ENCODE measurements at regions not wholly inside any gene's neighbourhood (a gene's known extent, or its start where the extent isn't known, plus 50 kb on each side); places are given as distances from the start of the nearest gene placed in this dataset.

GRCh38 chr3:74402821-74403220 is 211.6 kb downstream of the CNTN3 start:
- Histone ChIP-seq H3K27ac (no peak overlapping the region), H3K9me3 (peaks cover 0 to under 1% of the 10 kb centered on the region in 2 donors), H3K4me3 (no peak overlapping the region), H3K36me3 (no peaks in the 10 kb centered on the region), H3K27me3 (no peaks in the 10 kb centered on the region), H3K4me1 (no peaks in the 10 kb centered on the region)
- TF ChIP-seq, protein P1, sequence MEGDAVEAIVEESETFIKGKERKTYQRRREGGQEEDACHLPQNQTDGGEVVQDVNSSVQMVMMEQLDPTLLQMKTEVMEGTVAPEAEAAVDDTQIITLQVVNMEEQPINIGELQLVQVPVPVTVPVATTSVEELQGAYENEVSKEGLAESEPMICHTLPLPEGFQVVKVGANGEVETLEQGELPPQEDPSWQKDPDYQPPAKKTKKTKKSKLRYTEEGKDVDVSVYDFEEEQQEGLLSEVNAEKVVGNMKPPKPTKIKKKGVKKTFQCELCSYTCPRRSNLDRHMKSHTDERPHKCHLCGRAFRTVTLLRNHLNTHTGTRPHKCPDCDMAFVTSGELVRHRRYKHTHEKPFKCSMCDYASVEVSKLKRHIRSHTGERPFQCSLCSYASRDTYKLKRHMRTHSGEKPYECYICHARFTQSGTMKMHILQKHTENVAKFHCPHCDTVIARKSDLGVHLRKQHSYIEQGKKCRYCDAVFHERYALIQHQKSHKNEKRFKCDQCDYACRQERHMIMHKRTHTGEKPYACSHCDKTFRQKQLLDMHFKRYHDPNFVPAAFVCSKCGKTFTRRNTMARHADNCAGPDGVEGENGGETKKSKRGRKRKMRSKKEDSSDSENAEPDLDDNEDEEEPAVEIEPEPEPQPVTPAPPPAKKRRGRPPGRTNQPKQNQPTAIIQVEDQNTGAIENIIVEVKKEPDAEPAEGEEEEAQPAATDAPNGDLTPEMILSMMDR (IDR thresholded peaks at IDR 0.05): no peak
- no peak for DNase-seq (ENCODE audit: low spot score)

GRCh38 chr3:74393426-74393825 is 221.0 kb downstream of the CNTN3 start:
- Histone ChIP-seq H3K4me3 (no peak overlapping the region), H3K4me1 (no peaks in the 10 kb centered on the region), H3K9me3 (peaks cover 0 to 9% of the 10 kb centered on the region in 2 donors), H3K27ac (no peak overlapping the region), H3K36me3 (no peaks in the 10 kb centered on the region), H3K27me3 (no peaks in the 10 kb centered on the region)
- DNase-seq (ENCODE audit: low spot score): no peak
- TF ChIP-seq, protein P1 (IDR thresholded peaks at IDR 0.05): no peak

- H3K4me1 ChIP-seq: no peaks in the 10 kb centered on the region
- no peaks in the 10 kb centered on the region for H3K9me3 ChIP-seq
- no peak for DNase-seq (ENCODE audit: low spot score)
- H3K36me3 ChIP-seq: no peaks in the 10 kb centered on the region
- no peak overlapping the region for H3K27ac ChIP-seq
- no peaks in the 10 kb centered on the region for H3K27me3 ChIP-seq
- H3K4me3 ChIP-seq: no peak overlapping the region
- TF ChIP-seq, protein P1 (IDR thresholded peaks at IDR 0.05): no peak
Measured at GRCh38 chr3:74390121-74390877, 224.2 kb downstream of the CNTN3 start.

- Histone ChIP-seq H3K4me1 (no peaks in the 10 kb centered on the region), H3K9me3 (no peaks in the 10 kb centered on the region), H3K27ac (no peak overlapping the region), H3K27me3 (no peaks in the 10 kb centered on the region), H3K4me3 (no peak overlapping the region), H3K36me3 (no peaks in the 10 kb centered on the region)
- TF ChIP-seq, protein P1 (IDR thresholded peaks at IDR 0.05): no peak
- no peak for DNase-seq (ENCODE audit: low spot score)
Measured at GRCh38 chr3:74387111-74387735, 227.2 kb downstream of the CNTN3 start.

DNA sequence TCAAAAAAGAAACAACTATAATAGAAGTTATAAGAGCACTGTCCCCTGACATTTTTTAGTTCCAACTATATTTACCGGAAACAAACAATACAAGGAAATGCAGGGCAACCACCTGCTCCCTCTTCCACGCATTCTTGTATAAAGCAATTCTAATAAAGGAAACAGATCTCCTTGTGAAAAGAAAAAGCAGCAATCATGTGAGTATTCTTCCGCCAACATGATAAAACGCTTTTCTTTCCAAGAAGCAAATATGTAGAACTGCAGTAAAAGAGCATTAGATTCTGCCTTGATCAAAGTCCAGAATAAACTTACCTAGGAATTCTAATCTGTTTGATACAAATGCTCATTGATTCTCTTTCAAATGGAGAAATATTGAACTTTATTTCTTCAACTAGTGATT is 230.3 kb downstream of the CNTN3 start:
- TF ChIP-seq, protein P1 (IDR thresholded peaks at IDR 0.05): no peak
- H3K4me3 ChIP-seq: no peak overlapping the region
- H3K27ac ChIP-seq: no peak overlapping the region
- no peaks in the 10 kb centered on the region for H3K36me3 ChIP-seq
- no peaks in the 10 kb centered on the region for H3K27me3 ChIP-seq
- no peak for DNase-seq (ENCODE audit: low spot score)
- H3K4me1 ChIP-seq: no peaks in the 10 kb centered on the region
- H3K9me3 ChIP-seq: no peaks in the 10 kb centered on the region
